IMR-90 (cell line): ENCODE measurements at regions not wholly inside any gene's neighbourhood (a gene's known extent, or its start where the extent isn't known, plus 50 kb on each side); places are given as distances from the start of the nearest gene placed in this dataset.

Source experiments
- ATAC-seq: fragments of 200-7000 bp; cut with Tn5 transposase; 2 replicates; pipeline ENCODE4 v1.9.1; 2020; ENCODE audit warnings: low read depth, mild to moderate bottlenecking, moderate library complexity
- BruUV-seq: library from RNA; stranded (reverse); fragments of 400-500 nt; replicated peaks from 2 replicates; lab custom pipeline; 2021; lab: Mats Ljungman, UMichigan
- CTCF ChIA-PET: fragments of 300-600 bp; formaldehyde crosslinking; extraction: SDS; loops from one replicate; lab custom pipeline; 2021; ENCODE audit warnings: antibody characterized with exemption; lab: Yijun Ruan, JAX
- POLR2A ChIA-PET: fragments of 300-600 bp; sonication (Branson Sonifier 250); formaldehyde crosslinking; loops from one replicate; lab custom pipeline; 2022; ENCODE audit warnings: antibody characterized with exemption; ENCODE audit not compliant: unreplicated experiment; lab: Charles Lee
- DNase-seq: peaks from one replicate; pipeline ENCODE4 v3.0.0; 2013
- H2AFZ ChIP-seq: replicated peaks from 2 replicates; pipeline ENCODE3; 2013; ENCODE audit warnings: low read length, mild to moderate bottlenecking; ENCODE audit not compliant: poor library complexity
- H2AK5ac ChIP-seq: 2 replicates; pipeline ENCODE4 v1.6.1; 2013; ENCODE audit warnings: low read depth, low read length, inconsistent platforms
- H2AK9ac ChIP-seq: replicated peaks from 2 replicates; pipeline ENCODE3; 2013; ENCODE audit warnings: mild to moderate bottlenecking, low read depth, low read length, moderate library complexity; ENCODE audit not compliant: poor library complexity
- H2BK120ac ChIP-seq: 2 replicates; pipeline ENCODE4 v1.6.1; 2013; ENCODE audit warnings: low read depth, low read length, inconsistent platforms
- H2BK15ac ChIP-seq: 3 replicates; pipeline ENCODE4 v1.6.1; 2013; ENCODE audit warnings: low read depth, low read length, inconsistent platforms
- H2BK20ac ChIP-seq: 2 replicates; pipeline ENCODE4 v1.6.1; 2013; ENCODE audit warnings: low read depth, mild to moderate bottlenecking, inconsistent platforms, low read length, moderate library complexity
- H2BK5ac ChIP-seq: 2 replicates; pipeline ENCODE4 v1.6.1; 2013; ENCODE audit warnings: mild to moderate bottlenecking, low read depth, low read length, inconsistent platforms; ENCODE audit not compliant: poor library complexity, severe bottlenecking
- H3K14ac ChIP-seq: replicated peaks from 2 replicates; pipeline ENCODE4 v1.6.1; 2013; ENCODE audit warnings: low read depth, low read length, inconsistent platforms
- H3K18ac ChIP-seq: 2 replicates; pipeline ENCODE4 v1.6.1; 2013; ENCODE audit warnings: low read depth, low read length, control low read depth
- H3K23ac ChIP-seq: 2 replicates; pipeline ENCODE4 v1.6.1; 2013; ENCODE audit warnings: low read depth, low read length, inconsistent platforms
- H3K27ac ChIP-seq: 2 replicates; pipeline ENCODE4 v1.5.1; 2013; ENCODE audit warnings: mild to moderate bottlenecking, control low read depth, low read length; ENCODE audit not compliant: insufficient read depth
- H3K27me3 ChIP-seq: 2 replicates; pipeline ENCODE4 v1.6.1; 2013; ENCODE audit warnings: low read length; ENCODE audit not compliant: control insufficient read depth, insufficient read depth
- H3K36me3 ChIP-seq: 2 replicates; pipeline ENCODE4 v1.6.1; 2013; ENCODE audit warnings: low read length, mixed read lengths; ENCODE audit not compliant: control insufficient read depth, insufficient read depth
- H3K4ac ChIP-seq: 2 replicates; pipeline ENCODE4 v1.6.1; 2013; ENCODE audit warnings: low read depth, low read length, inconsistent platforms
- H3K4me1 ChIP-seq: 2 replicates; pipeline ENCODE4 v1.6.1; 2013; ENCODE audit warnings: low read length, mixed read lengths; ENCODE audit not compliant: control insufficient read depth, insufficient read depth
- H3K4me2 ChIP-seq: 2 replicates; pipeline ENCODE4 v1.6.1; 2013; ENCODE audit warnings: low read depth, mild to moderate bottlenecking, control low read depth, low read length, moderate library complexity
- H3K4me3 ChIP-seq: 2 replicates; pipeline ENCODE4 v1.5.1; 2013; ENCODE audit warnings: low read depth, mild to moderate bottlenecking, control low read depth, low read length, moderate library complexity; ENCODE audit not compliant: insufficient read depth
- H3K56ac ChIP-seq: 2 replicates; pipeline ENCODE4 v1.6.1; 2013; ENCODE audit warnings: low read length, inconsistent platforms; ENCODE audit not compliant: insufficient read depth; ENCODE audit errors: extremely low read depth
- H3K79me1 ChIP-seq, 2 experiments: 2 replicates each; pipeline ENCODE4 v1.6.1; 2013; ENCODE audit warnings: low read length in 2 of 2, inconsistent platforms in 1 of 2, low read depth in 1 of 2
- H3K9ac ChIP-seq: 2 replicates; pipeline ENCODE4 v1.6.1; 2013; ENCODE audit warnings: low read depth, low read length, control low read depth
- H3K9me1 ChIP-seq: 2 replicates; pipeline ENCODE4 v1.6.1; 2013; ENCODE audit warnings: low read length, inconsistent platforms; ENCODE audit not compliant: insufficient read depth
- H3K9me3 ChIP-seq: 2 replicates; pipeline ENCODE4 v1.6.1; 2013; ENCODE audit warnings: low read length; ENCODE audit not compliant: control insufficient read depth, insufficient read depth
- H4K20me1 ChIP-seq: 2 replicates; pipeline ENCODE4 v1.6.1; 2013; ENCODE audit warnings: low read length, inconsistent platforms; ENCODE audit not compliant: insufficient read depth
- H4K5ac ChIP-seq: 2 replicates; pipeline ENCODE4 v1.6.1; 2013; ENCODE audit warnings: mild to moderate bottlenecking, low read depth, low read length, control low read depth
- H4K8ac ChIP-seq, 2 experiments: 2 replicates each; pipeline ENCODE4 v1.6.1; 2013; ENCODE audit warnings: low read depth in 2 of 2, low read length in 2 of 2, control low read depth in 1 of 2, inconsistent platforms in 1 of 2
- H4K91ac ChIP-seq: 2 replicates; pipeline ENCODE4 v1.6.1; 2013; ENCODE audit warnings: low read depth, low read length, inconsistent platforms; ENCODE audit not compliant: insufficient read depth
- CEBPB ChIP-seq: IDR thresholded peaks from 2 replicates; pipeline ENCODE4 v1.6.1; 2012; ENCODE audit warnings: low read depth, low read length, improper control_type of control experiment
- CHD1 ChIP-seq: IDR thresholded peaks from 2 replicates; pipeline ENCODE4 v1.6.1; 2012; ENCODE audit warnings: low read depth, low read length, improper control_type of control experiment
- ELK1 ChIP-seq: fragments of 150-350 bp; IDR thresholded peaks from 2 replicates; pipeline ENCODE4 v1.6.1; 2016; ENCODE audit warnings: low read depth, mild to moderate bottlenecking, low read length, moderate library complexity, borderline replicate concordance
- FOS ChIP-seq: fragments of 150-350 bp; IDR thresholded peaks from 2 replicates; pipeline ENCODE4 v1.6.1; 2016; ENCODE audit warnings: low read depth, low read length
- MAZ ChIP-seq: IDR thresholded peaks from 2 replicates; pipeline ENCODE4 v1.6.1; 2012; ENCODE audit warnings: low read depth, mild to moderate bottlenecking, low read length, improper control_type of control experiment, moderate library complexity, borderline replicate concordance
- NFE2L2 ChIP-seq: fragments of 150-350 bp; IDR thresholded peaks from 2 replicates; pipeline ENCODE4 v1.6.1; 2016; ENCODE audit warnings: low read depth, mild to moderate bottlenecking, low read length
- POLR2A ChIP-seq: IDR thresholded peaks from 2 replicates; pipeline ENCODE4 v1.6.1; 2012; ENCODE audit warnings: mild to moderate bottlenecking, low read depth, low read length
- RAD21 ChIP-seq: IDR thresholded peaks from 2 replicates; pipeline ENCODE4 v1.6.1; 2012; ENCODE audit warnings: low read length, improper control_type of control experiment
- RCOR1 ChIP-seq: IDR thresholded peaks from 2 replicates; pipeline ENCODE4 v1.6.1; 2012; ENCODE audit warnings: mild to moderate bottlenecking, low read length, improper control_type of control experiment; ENCODE audit not compliant: insufficient replicate concordance
- RFX5 ChIP-seq: IDR thresholded peaks from 2 replicates; pipeline ENCODE4 v1.8.0; 2012; ENCODE audit warnings: low read depth, mild to moderate bottlenecking, low read length, moderate library complexity
- USF2 ChIP-seq: fragments of 150-350 bp; IDR thresholded peaks from 2 replicates; pipeline ENCODE4 v1.6.1; 2017; ENCODE audit warnings: mild to moderate bottlenecking, antibody characterized with exemption, low read length, low read depth
- WGBS, 2 experiments: methylation state at CpG; one replicate each; pipeline versions ENCODE4 v1.1.5 to v1.1.7; 2013; ENCODE audit warnings: missing lambda C conversion rate in 2 of 2; ENCODE audit not compliant: insufficient read length in 1 of 2; ENCODE audit errors: extremely low coverage in 2 of 2; 5-methylcytosine and 5-hydroxymethylcytosine counted together
- dilution Hi-C: fragments of 300-500 bp; cut with HindIII; formaldehyde crosslinking; loops from one replicate; pipeline ENCODE4 v1.14.3; 2018; ENCODE audit warnings: low sequenced_read_pairs; ENCODE audit not compliant: unreplicated experiment
- in situ Hi-C: fragments of 300-500 bp; cut with MboI; formaldehyde crosslinking; loops from 3 replicates; pipeline ENCODE4 v1.14.3; 2019; ENCODE audit warnings: low sequenced_read_pairs, inconsistent platforms, mixed read lengths
- intact Hi-C: fragments of 100-400 bp; cut with micrococcal nuclease; formaldehyde crosslinking; loops from 2 replicates; pipeline ENCODE4 v1.10.0; 2022

- intact Hi-C loops (no loop called here), dilution Hi-C loops (no loop called here), in situ Hi-C loops (no loop called here)
- no peak overlapping the region for H3K4me3 ChIP-seq
- H2BK120ac ChIP-seq, result no peak overlapping the region
- H2BK15ac ChIP-seq, result no peak overlapping the region
- no peak overlapping the region for H2BK5ac ChIP-seq
- no peak overlapping the region for H3K27ac ChIP-seq
- H3K18ac ChIP-seq, result no peak overlapping the region
- H3K9ac ChIP-seq, result no peak overlapping the region
- DNase-seq (no peak), ATAC-seq (peak; percentile 17)
- POLR2A ChIA-PET, result interaction anchor here (0.5 kb wide), 1 partner anchor 938 kb away, joined by 6 read pairs; no protein-coding TSS in a partner anchor
- peak overlapping the region; percentile 4 for H2AFZ ChIP-seq
- no peak overlapping the region for H4K8ac ChIP-seq
- no peak overlapping the region for H4K5ac ChIP-seq
- H3K4me2 ChIP-seq, result peak overlapping the region; percentile 84
- H4K20me1 ChIP-seq, result no peaks in the 10 kb centered on the region
- H2AK5ac ChIP-seq, result no peak overlapping the region
- no peak overlapping the region for H2AK9ac ChIP-seq
- H3K79me1 ChIP-seq, result no peaks in the 10 kb centered on the region
- CTCF ChIA-PET, result no interaction called here
- H3K23ac ChIP-seq, result no peak overlapping the region
- no peak for TF ChIP-seq RAD21
- no peak for TF ChIP-seq CHD1
- TF ChIP-seq FOS, result no peak
- TF ChIP-seq POLR2A, result no peak
- TF ChIP-seq ELK1, result no peak
- TF ChIP-seq USF2, result no peak
- TF ChIP-seq NFE2L2, result no peak
- TF ChIP-seq RFX5, result no peak
- TF ChIP-seq CEBPB, result no peak
- TF ChIP-seq RCOR1, result no peak
- TF ChIP-seq MAZ, result no peak
- no TSS peak for BruUV-seq
- no peak overlapping the region for H3K4ac ChIP-seq
- no peaks in the 10 kb centered on the region for H3K9me1 ChIP-seq
- H4K91ac ChIP-seq, result no peak overlapping the region
- no peaks in the 10 kb centered on the region for H3K27me3 ChIP-seq
- no peaks in the 10 kb centered on the region for H3K36me3 ChIP-seq
- peaks cover 2% of the 10 kb centered on the region; the same call in 1 of the 2 replicates for H3K4me1 ChIP-seq
- 29% methylated on average over 4 of the region's 7 CpGs; no CpG with 5 or more reads in 1 of the 2 experiments for WGBS, 2 experiments
- no peak overlapping the region for H3K56ac ChIP-seq
- no peaks in the 10 kb centered on the region for H3K9me3 ChIP-seq
- H3K14ac ChIP-seq, result no peak overlapping the region
- H2BK20ac ChIP-seq, result no peak overlapping the region; the same call in 1 of the 2 replicates
Measured at GRCh38 chr2:145286716-145287275, 766.9 kb upstream of the ZEB2 start.
